GM19023 (cell line): ENCODE measurements at regions not wholly inside any gene's neighbourhood (a gene's known extent, or its start where the extent isn't known, plus 50 kb on each side); places are given as distances from the start of the nearest gene placed in this dataset.
A peak's percentile ranks its signal among the peaks of the same experiment; 100 is the strongest.
"Not testable (repeated sequence)": the region's sequence is repeated elsewhere in the genome, so short reads cannot be mapped to it uniquely, and the experiment has no call there.

ENCODE experiments used
- ATAC-seq: cut with Tn5 transposase; IDR thresholded peaks from one replicate; pipeline ENCODE4 v1.9.1; 2021; ENCODE audit warnings: mild to moderate bottlenecking, moderate library complexity; ENCODE audit not compliant: unreplicated experiment

DNA sequence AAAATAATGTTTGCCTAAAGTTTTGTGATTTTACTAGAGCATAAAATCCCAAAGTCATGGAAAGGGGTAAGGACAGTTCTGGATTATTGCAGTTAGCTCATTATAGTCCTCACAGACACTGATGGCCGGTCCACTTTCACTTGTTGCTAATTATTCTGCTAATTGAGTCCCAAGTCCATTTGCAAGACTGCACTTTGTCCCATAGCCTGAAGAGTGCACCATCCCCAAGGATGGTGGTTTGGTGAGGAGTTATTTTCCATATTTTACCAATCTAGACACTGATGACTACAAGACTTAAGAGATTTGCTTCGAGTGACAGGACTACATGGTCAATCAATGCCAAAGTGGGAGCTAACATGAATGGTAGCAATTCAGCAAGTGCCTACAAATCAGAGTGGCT lies 181.8 kb upstream of the CACNA2D1 start:
- no peak for ATAC-seq

DNA sequence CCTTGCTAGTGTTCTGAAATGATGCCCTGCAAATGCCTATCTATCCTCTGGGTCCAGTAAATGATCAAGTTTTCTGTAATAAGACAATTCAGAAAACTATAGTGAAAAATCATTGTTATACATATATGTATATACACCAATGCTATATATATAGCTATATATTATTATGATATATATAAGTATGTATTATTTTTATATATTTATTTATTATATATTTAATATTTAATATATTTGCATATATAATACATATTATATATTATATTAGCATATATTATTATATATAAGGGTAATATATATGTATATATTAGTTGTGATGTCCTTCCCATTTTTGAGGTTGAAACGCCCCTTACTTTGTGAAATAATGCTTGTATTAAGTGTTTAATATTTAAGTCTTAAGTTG lies 181.4 kb upstream of the CACNA2D1 start:
- no peak for ATAC-seq

DNA sequence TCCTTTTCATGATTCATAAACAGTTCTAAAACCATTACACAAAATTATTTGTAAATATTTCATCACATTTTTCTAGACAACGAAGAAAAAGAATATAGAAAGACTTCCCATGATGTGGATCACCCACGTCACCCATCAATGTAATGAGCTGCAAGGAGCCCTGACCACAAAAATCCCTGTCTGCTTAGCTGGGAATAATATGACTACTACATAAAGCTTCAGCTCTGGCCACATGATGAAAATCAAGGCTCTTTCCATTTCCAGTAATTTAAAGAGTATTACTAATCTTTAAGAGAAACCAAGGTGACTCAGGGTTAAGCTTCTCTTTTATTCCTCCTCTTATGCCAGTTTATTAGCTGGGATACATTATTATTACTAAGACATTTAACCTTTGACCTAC lies 180.8 kb upstream of the CACNA2D1 start:
- ATAC-seq: no peak

GRCh38 chr7:82623812-82624211 lies 180.2 kb upstream of the CACNA2D1 start:
- no peak for ATAC-seq

GRCh38 chr7:82617156-82617555 lies 173.6 kb upstream of the CACNA2D1 start:
- no peak for ATAC-seq

- no peak for ATAC-seq
Observed at GRCh38 chr7:82616059-82616728, 172.6 kb upstream of the CACNA2D1 start.

GRCh38 chr7:82615527-82615926 lies 171.9 kb upstream of the CACNA2D1 start:
- ATAC-seq: peak; percentile 81

DNA sequence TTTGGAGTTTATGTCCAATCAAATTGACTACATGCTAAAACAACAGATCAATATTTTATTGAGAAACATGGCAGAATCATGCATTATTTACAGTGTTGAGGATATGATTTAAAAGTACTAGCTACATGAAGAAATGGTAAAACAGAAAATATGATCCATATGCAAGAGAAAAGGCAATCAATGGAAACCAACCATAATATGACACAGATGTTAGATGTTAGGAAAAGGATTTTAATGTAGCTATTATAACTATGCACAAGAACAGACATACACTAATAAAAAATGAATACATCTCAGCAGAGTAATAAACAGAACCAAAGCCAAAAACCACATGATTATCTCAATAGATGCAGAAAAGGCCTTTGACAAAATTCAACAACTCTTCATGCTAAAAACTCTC lies 166.2 kb upstream of the CACNA2D1 start:
- ATAC-seq: no peak

DNA sequence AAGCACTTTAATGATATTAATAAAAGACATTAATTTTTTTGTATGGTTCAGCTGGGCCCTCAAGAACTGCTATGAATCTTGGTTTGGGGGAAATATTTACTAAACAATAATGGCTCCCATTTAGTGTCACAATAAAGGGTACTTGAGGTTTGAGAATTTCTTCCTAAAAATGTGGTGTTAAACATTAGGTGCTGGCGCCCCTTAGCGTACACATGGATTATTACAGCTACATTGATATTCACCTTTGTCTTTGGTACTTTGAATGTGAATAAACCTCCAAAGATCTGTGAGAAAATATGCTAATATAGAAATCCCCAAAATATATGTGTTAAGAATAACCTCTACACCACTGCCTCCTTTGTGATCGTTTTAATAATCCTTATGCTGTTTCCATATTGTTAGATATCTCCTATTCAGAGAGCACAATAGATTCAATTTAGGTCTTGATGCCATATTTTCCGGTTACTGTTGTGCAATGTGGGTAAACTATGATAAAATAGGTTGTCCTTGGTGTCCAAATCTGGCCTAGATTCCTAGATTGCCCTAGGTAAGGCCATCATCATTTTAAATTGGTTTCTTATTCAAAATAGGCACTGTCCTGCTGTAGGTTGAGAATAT lies 161.8 kb upstream of the CACNA2D1 start:
- ATAC-seq: no peak

- no peak for ATAC-seq
Observed at GRCh38 chr7:82602066-82602465, 158.5 kb upstream of the CACNA2D1 start.

DNA sequence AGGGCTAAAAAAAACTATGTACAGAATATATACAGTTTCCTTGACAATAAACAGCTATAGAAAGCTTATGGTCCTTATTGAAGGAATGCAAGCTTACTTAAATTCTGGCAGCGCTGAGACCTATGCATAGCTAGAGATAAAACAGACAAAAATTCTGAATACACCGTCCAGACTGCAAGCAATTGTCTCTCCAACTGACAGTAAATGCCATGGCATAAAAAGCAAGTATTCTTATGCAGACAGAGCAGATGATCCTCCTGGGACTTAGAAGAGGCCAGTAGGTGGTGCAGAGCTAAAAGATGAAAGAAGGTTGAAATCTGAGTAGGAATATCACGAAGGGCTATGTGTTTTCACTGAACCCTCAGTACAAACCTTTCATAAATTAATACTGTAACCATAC lies 157.0 kb upstream of the CACNA2D1 start:
- no peak for ATAC-seq

DNA sequence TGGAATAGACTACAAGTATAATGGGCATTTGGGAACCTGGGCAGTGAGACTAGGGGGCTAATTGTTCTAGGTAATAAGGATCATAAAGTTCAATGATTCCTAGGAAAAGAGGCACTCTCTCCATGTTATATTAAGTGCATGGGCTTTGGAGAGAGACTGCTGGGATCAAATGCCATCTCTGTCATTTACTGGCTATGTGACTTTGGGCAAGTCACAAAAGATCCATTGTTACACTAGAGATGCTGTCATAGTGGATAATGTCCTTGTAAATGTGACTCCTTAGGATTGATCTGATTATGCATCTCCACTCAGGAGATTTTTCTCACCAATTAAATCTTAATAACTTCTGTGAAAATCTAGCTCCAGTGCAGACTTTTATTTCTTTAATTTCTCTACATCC lies 156.3 kb upstream of the CACNA2D1 start:
- ATAC-seq: no peak

GRCh38 chr7:82598958-82599357 lies 155.4 kb upstream of the CACNA2D1 start:
- no peak for ATAC-seq

DNA sequence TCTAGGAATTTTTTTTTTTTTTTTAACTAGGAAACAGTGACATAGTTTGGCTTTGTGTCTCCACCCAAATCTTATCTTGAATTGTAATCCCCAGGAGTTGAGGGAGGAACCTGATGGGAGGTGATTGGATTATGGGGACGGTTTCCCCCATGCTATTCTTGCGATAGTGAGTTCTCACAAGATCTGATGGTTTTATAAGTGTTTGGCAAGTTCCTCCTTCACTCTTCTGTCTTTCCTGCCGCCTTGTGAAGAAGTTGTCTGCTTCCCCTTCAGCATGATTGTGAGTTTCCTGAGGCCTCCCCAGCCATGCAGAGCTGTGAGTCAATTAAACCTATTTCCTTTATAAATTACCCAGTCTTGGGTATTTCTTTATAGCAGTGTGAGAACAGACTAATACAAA lies 152.2 kb upstream of the CACNA2D1 start:
- not testable (repeated sequence) for ATAC-seq

DNA sequence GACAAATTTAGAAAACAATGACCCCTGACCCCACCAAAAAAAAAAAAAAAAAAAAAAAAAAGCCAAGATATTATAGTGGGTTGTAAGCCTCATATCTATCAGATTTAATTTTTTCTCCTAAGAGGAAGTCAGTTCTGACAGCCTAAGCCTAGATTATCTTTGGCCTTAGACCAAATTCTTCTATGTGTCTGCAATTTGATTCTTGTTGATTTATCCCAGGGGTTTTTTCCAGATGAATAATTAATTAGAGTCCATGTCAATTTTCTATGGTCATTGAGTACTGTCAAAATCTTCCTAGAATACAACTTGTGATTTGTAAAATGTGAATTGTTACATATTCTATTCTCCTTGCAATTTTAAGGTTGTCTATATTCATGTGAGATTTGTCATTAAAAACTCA lies 151.6 kb upstream of the CACNA2D1 start:
- ATAC-seq: no peak

DNA sequence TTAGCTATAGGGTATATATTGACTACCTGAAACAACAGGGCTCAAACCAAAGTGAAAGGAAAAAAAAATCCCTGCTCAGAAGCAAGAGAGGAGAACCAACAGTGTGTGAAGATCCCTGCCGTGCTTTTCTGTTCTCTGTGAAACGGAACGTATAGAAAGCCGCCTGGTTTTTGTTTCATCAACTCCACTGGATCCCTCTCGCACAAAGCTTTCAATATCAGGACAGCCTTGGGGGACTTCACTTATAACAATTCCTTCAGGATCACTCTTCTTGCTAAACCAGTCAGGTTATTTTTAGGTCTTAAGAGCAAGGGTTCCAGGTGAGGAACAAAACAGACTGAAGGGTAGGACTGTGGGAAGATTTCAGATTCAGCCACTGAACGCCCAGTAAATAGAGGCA lies 151.1 kb upstream of the CACNA2D1 start:
- no peak for ATAC-seq

DNA sequence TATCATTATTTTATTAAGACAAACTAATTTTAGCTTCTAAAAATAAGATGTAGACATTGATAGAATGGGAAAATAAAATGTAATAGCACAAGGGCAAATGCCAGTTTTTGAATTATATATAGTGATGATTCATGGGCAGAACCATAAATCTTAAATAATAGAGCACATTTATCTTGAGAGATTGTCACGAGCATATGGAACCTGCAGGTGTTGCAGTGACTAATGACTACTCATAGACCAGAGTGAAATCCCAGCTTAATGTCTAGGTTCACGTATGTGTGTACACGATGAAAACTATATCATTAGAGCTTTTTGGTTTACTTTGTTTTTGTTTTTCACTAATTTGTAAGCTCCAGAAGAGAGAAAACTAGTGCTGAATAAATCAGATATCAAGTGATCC lies 150.2 kb upstream of the CACNA2D1 start:
- ATAC-seq: no peak

DNA sequence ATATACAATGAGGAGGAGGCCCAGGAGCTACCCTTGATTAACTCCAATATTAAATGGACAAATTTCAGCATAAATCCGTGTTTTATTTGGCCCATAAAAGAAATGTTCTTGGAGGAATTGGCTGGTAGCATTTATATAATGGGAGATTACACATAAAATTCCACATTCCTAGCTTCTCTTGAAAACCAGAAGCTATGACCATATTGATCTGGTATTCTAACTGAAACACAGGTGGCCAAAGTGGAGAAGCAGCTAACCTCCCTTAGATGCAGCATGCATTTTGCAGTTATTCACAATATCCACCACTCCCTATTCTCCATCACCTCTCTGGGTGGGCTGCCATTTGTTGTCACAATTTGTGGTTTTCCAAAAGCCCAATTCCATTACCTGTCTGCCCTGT lies 148.8 kb upstream of the CACNA2D1 start:
- ATAC-seq: no peak

- ATAC-seq: no peak
Observed at GRCh38 chr7:82579047-82579446, 135.5 kb upstream of the CACNA2D1 start.

GRCh38 chr7:82578430-82578829 lies 134.9 kb upstream of the CACNA2D1 start:
- no peak for ATAC-seq

- peak; percentile 93 for ATAC-seq
Observed at GRCh38 chr7:82572195-82572880, 128.8 kb upstream of the CACNA2D1 start.

DNA sequence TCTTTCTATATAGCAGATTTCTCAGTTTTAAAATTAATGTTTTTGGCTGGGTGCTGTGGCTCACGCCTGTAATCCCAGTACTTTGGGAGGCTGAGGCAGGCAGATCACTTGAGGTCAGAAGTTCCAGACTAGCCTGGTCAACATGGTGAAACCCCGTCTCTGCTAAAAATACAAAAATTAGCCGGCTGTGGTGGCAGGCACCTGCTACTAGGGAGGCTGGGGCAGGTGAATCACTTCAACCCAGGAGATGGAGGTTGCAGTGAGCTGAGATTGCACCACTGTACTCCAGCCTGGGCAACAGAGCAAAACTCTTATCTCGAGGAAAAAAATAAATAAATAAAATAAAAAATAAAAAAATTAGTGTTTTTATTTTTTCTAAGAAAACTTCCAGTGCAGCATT lies 127.5 kb upstream of the CACNA2D1 start:
- ATAC-seq: not testable (repeated sequence)
